ENCODE measurements at regions not wholly inside any gene's neighbourhood (a gene's known extent, or its start where the extent isn't known, plus 50 kb on each side); places are given as distances from the start of the nearest gene placed in this dataset.

- BruUV-seq (replicated peaks), result no TSS peak
- H3K27ac ChIP-seq (ENCODE audit: insufficient read depth, low read depth, low read length), result no peak overlapping the region
These were observed 1351.6 kb downstream of the AMY1C start for GRCh38 chr1:105101261-105101660.

More at GRCh38 chr1:105101261-105101660, 1351.6 kb downstream of the AMY1C start:
- Histone ChIP-seq H2AFZ (ENCODE audit: low read depth, low read length) (no peak overlapping the region), H3K4me1 (ENCODE audit: control insufficient read depth, extremely low read depth, insufficient read depth, low read length) (no peaks in the 10 kb centered on the region), H3K9me3 (replicated peaks; ENCODE audit: control insufficient read depth, insufficient read depth, low read length) (no peaks in the 10 kb centered on the region), H3K36me3 (ENCODE audit: control insufficient read depth in 2 of 2, extremely low read depth in 1 of 2, insufficient read depth in 2 of 2, low read length in 2 of 2) (no peaks in the 10 kb centered on the region), H3K9me1 (replicated peaks; ENCODE audit: control insufficient read depth, extremely low read depth, insufficient read depth, low read length) (no peaks in the 10 kb centered on the region), H3K27me3 (ENCODE audit: control insufficient read depth in 2 of 2, insufficient read depth in 2 of 2, low read length in 2 of 2) (no peaks in the 10 kb centered on the region), H3K9ac (replicated peaks; ENCODE audit: extremely low read depth, insufficient read depth, low read length) (no peak overlapping the region), H3K79me2 (ENCODE audit: control insufficient read depth, insufficient read depth, low read length) (no peaks in the 10 kb centered on the region), H3K4me2 (ENCODE audit: insufficient read depth, low read length) (no peak overlapping the region), H4K20me1 (replicated peaks; ENCODE audit: control insufficient read depth, extremely low read depth, insufficient read depth, low read length) (no peaks in the 10 kb centered on the region), H3K4me3 (replicated peaks in 1 of 3; ENCODE audit: insufficient read depth in 1 of 3, low read depth in 1 of 3, low read length in 3 of 3) (no peak overlapping the region)
- dilution Hi-C loops (cut with MboI; ENCODE audit: extremely low pct_ligation_motif_present, low sequenced_read_pairs) (no loop called here), intact Hi-C loops (cut with micrococcal nuclease) (no loop called here)
- no peak for DNase-seq (ENCODE audit: low read depth, low spot score)
- ChIA-PET CTCF (no interaction called here), POLR2A (no interaction called here)
- FAIRE-seq, result no peak
- TF ChIP-seq MYC (IDR thresholded peaks at IDR 0.05; ENCODE audit: low read depth, low read length) (no peak), JUN (IDR thresholded peaks at IDR 0.05; ENCODE audit: borderline replicate concordance, insufficient read depth, insufficient read length, low read depth) (no peak), MAX (IDR thresholded peaks at IDR 0.05; ENCODE audit: insufficient read depth, insufficient read length) (no peak), GATA2 (IDR thresholded peaks at IDR 0.05; ENCODE audit: insufficient read depth, insufficient read length, low read depth, low read length) (no peak), POLR2AphosphoS5 (IDR thresholded peaks at IDR 0.05; ENCODE audit: insufficient read depth, low read depth, low read length) (no peak), EZH2 (IDR thresholded peaks at IDR 0.05; ENCODE audit: borderline replicate concordance, low read depth, low read length, severe bottlenecking) (no peak), POLR2A (IDR thresholded peaks at IDR 0.05; ENCODE audit: low read depth, low read length) (no peak), CTCF (IDR thresholded peaks at IDR 0.05; ENCODE audit: extremely low read depth in 1 of 2, insufficient read depth in 1 of 2, low read depth in 1 of 2, low read length in 2 of 2) (no peak), FOS (IDR thresholded peaks at IDR 0.05; ENCODE audit: borderline replicate concordance, insufficient read depth, low read length) (no peak)

Data from endothelial cell of umbilical vein (primary cell).